ENCODE measurements at regions not wholly inside any gene's neighbourhood (a gene's known extent, or its start where the extent isn't known, plus 50 kb on each side); places are given as distances from the start of the nearest gene placed in this dataset.

DNA sequence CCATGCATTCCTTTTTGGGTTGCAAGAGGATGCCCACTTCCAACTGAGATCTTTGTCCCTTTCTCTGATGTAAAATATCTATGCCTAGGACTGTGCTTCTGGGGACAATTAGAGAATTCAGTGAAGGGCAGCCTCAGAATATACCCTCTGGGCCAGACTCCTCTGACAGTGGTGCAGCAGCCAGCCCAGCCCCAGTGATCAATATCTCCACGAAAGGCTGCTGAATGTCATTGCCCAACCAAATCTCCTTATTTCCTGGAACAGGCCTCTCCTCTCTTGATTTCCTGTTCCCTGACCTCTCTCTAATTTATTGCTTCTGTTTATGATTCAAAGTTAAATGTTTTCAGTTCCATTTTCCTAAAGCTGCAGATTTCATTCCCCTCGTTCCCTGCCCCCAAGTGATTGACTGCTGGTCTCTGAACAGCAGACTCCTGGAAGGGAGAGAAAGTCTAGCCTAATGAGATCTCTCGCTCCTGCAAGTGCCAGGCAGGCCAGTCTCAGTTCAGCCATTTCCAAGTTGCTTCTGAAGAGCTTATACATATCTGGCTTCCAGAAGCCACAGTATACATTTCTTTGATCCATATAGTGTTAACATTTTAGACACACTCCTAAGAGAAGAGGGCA is 104.4 kb upstream of the SALL1 start:
- no peak for TF ChIP-seq REST (IDR thresholded peaks at IDR 0.05; ENCODE audit: low read depth)
- TF ChIP-seq FOXM1 (IDR thresholded peaks at IDR 0.05; ENCODE audit: borderline replicate concordance, low read depth): no peak
- no peak for TF ChIP-seq USF1 (IDR thresholded peaks at IDR 0.05)
- TF ChIP-seq YY1 (IDR thresholded peaks at IDR 0.05; ENCODE audit: low read depth): no peak
- TF ChIP-seq TCF12 (IDR thresholded peaks at IDR 0.05; ENCODE audit: low read depth): no peak
- TF ChIP-seq CREB1 (IDR thresholded peaks at IDR 0.05; ENCODE audit: low read depth): no peak
- no peak for TF ChIP-seq EGR1 (IDR thresholded peaks at IDR 0.05)
- TF ChIP-seq NFIC (IDR thresholded peaks at IDR 0.05): no peak
- no peak for TF ChIP-seq MAX (IDR thresholded peaks at IDR 0.05)
- TF ChIP-seq EP300 (IDR thresholded peaks at IDR 0.05; ENCODE audit: borderline replicate concordance): no peak
- no peak for TF ChIP-seq CEBPB (IDR thresholded peaks at IDR 0.05)
